OCI-LY7 (cell line): ENCODE measurements at regions not wholly inside any gene's neighbourhood (a gene's known extent, or its start where the extent isn't known, plus 50 kb on each side); places are given as distances from the start of the nearest gene placed in this dataset.

Experiments used
- EZH2phosphoT487 ChIP-seq: fragments of 200-600 bp; sonication (generic); IDR thresholded peaks from 2 replicates; pipeline ENCODE4 v1.6.1; 2018; ENCODE audit warnings: low read depth, borderline replicate concordance, mild to moderate bottlenecking, mixed run types, antibody characterized with exemption, low read length, moderate library complexity, mixed read lengths
- TF ChIP-seq, protein P1 (sequence below): fragments of 200-600 bp; sonication (generic); conservative IDR thresholded peaks from 2 replicates; pipeline ENCODE4 v1.5.1; 2014; ENCODE audit warnings: mild to moderate bottlenecking, antibody characterized with exemption, low read length, moderate library complexity, mixed read lengths

DNA sequence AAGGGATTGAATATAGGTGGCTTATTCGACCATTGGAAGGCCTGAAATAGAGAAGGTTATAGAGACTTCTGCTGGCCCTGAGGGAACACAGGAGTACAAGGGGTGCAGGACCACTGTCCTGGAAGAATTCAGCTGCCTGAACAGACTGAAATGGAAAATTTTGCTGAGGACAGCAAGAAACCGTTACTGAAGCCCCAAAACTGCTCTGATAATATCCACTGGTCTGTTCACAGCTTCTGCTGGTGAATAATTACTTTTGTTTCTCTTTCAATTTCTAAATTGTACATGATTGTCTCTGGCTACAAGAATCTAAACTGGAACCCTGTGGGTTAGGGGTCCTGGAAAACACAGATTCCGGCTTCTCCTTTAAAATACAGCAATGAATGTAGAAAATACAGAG lies 218.5 kb upstream of the CDH12 start:
- TF ChIP-seq, protein P1, sequence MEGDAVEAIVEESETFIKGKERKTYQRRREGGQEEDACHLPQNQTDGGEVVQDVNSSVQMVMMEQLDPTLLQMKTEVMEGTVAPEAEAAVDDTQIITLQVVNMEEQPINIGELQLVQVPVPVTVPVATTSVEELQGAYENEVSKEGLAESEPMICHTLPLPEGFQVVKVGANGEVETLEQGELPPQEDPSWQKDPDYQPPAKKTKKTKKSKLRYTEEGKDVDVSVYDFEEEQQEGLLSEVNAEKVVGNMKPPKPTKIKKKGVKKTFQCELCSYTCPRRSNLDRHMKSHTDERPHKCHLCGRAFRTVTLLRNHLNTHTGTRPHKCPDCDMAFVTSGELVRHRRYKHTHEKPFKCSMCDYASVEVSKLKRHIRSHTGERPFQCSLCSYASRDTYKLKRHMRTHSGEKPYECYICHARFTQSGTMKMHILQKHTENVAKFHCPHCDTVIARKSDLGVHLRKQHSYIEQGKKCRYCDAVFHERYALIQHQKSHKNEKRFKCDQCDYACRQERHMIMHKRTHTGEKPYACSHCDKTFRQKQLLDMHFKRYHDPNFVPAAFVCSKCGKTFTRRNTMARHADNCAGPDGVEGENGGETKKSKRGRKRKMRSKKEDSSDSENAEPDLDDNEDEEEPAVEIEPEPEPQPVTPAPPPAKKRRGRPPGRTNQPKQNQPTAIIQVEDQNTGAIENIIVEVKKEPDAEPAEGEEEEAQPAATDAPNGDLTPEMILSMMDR, result no peak
- TF ChIP-seq EZH2phosphoT487, result no peak
